Endodermal cell (in vitro differentiated cells): ENCODE measurements at regions not wholly inside any gene's neighbourhood (a gene's known extent, or its start where the extent isn't known, plus 50 kb on each side); places are given as distances from the start of the nearest gene placed in this dataset.

ENCODE experiments used
- DNase-seq: peaks from one replicate; pipeline ENCODE4 v3.0.0-alpha.2; 2017
- H3K27ac ChIP-seq: 2 replicates; pipeline ENCODE4 v1.5.1; 2013; ENCODE audit warnings: mild to moderate bottlenecking, low read depth, low read length, moderate library complexity
- H3K27me3 ChIP-seq: 2 replicates; pipeline ENCODE4 v1.6.1; 2013; ENCODE audit warnings: mild to moderate bottlenecking, low read length, moderate library complexity; ENCODE audit not compliant: insufficient read depth, control insufficient read depth, poor library complexity, severe bottlenecking
- H3K36me3 ChIP-seq: 2 replicates; pipeline ENCODE4 v1.7.0; 2013; ENCODE audit warnings: mild to moderate bottlenecking, low read length, moderate library complexity; ENCODE audit not compliant: control insufficient read depth, insufficient read depth
- H3K4me1 ChIP-seq: one replicate; pipeline ENCODE4 v1.7.0; 2013; ENCODE audit warnings: low read length; ENCODE audit not compliant: control insufficient read depth, insufficient read depth
- H3K4me3 ChIP-seq: 2 replicates; pipeline ENCODE4 v1.5.1; 2013; ENCODE audit warnings: mild to moderate bottlenecking, low read length, moderate library complexity
- H3K9ac ChIP-seq: 2 replicates; pipeline ENCODE4 v1.6.1; 2013; ENCODE audit warnings: mild to moderate bottlenecking, low read length, moderate library complexity; ENCODE audit not compliant: poor library complexity, severe bottlenecking; ENCODE audit errors: extremely low read depth
- H3K9me3 ChIP-seq: 2 replicates; pipeline ENCODE4 v1.6.1; 2013; ENCODE audit warnings: mild to moderate bottlenecking, low read length, moderate library complexity; ENCODE audit not compliant: control insufficient read depth
- H3K27ac Mint-ChIP-seq: 2 replicates; pipeline ENCODE4 v1.8.0; 2020; ENCODE audit warnings: mixed read lengths
- H3K27me3 Mint-ChIP-seq: 2 replicates; pipeline ENCODE4 v1.8.0; 2021; ENCODE audit warnings: mild to moderate bottlenecking, mixed read lengths; ENCODE audit not compliant: insufficient read depth
- H3K36me3 Mint-ChIP-seq: 2 replicates; pipeline ENCODE4 v1.8.0; 2020; ENCODE audit warnings: low read depth, mixed read lengths
- H3K4me1 Mint-ChIP-seq: 2 replicates; pipeline ENCODE4 v1.8.0; 2020; ENCODE audit warnings: mixed read lengths
- H3K4me3 Mint-ChIP-seq: 2 replicates; pipeline ENCODE4 v1.8.0; 2020; ENCODE audit warnings: mild to moderate bottlenecking, moderate library complexity, mixed read lengths
- H3K9me3 Mint-ChIP-seq: 2 replicates; pipeline ENCODE4 v1.8.0; 2020; ENCODE audit warnings: mild to moderate bottlenecking, mixed read lengths
- CTCF ChIP-seq: fragments of 200-600 bp; sonication (generic); conservative IDR thresholded peaks from 2 replicates; pipeline ENCODE4 v1.5.0; 2021; ENCODE audit warnings: antibody characterized with exemption, mild to moderate bottlenecking
- WGBS, 2 experiments: methylation state at CpG; one replicate each; pipeline versions ENCODE4 v1.1.5 to v1.1.7; 2013; ENCODE audit warnings: missing lambda C conversion rate in 2 of 2, mixed read lengths in 1 of 2; ENCODE audit not compliant: insufficient coverage in 1 of 2, insufficient read length in 1 of 2; 5-methylcytosine and 5-hydroxymethylcytosine counted together

- no peak for DNase-seq
- H3K4me3 ChIP-seq = no peak overlapping the region
- Mint-ChIP-seq H3K27ac (no peak overlapping the region), H3K27me3 (peaks cover 47% of the 10 kb centered on the region), H3K4me3 (no peak overlapping the region), H3K9me3 (no peaks in the 10 kb centered on the region), H3K36me3 (no peaks in the 10 kb centered on the region), H3K4me1 (peaks cover 26% of the 10 kb centered on the region)
- no peaks in the 10 kb centered on the region for H3K36me3 ChIP-seq
- peak; percentile 82 for TF ChIP-seq CTCF
- H3K9me3 ChIP-seq = no peaks in the 10 kb centered on the region
- H3K4me1 ChIP-seq = no peaks in the 10 kb centered on the region
- H3K27me3 ChIP-seq = peaks cover 34% of the 10 kb centered on the region
- 44 to 80% methylated on average over 1 to 2 of the region's 2 CpGs for WGBS, 2 experiments
- H3K27ac ChIP-seq = no peak overlapping the region
- H3K9ac ChIP-seq = no peak overlapping the region
Observed at GRCh38 chr18:70450426-70451253, 161.8 kb downstream of the SOCS6 start.

DNA sequence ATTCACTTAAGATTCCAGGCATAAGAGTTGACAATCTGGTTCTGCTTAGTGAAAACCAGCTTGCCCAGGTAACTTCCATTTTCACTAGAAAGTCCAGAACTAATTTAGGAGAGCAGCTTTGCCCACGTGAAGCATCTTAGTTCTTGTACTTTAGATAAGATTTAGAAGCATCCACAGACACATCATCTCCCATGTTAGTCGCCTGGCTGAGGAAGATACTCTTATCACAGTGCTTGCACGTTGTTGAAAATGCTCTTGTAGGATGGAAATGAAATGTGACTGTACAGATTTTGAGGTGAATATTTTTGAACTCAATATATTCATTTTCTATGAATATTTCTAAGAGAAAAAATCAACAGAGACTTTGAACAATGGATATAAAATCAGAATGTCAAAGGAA, 159.7 kb downstream of the SOCS6 start:
- no peak for DNase-seq
- WGBS, 2 experiments = 80 to 92% methylated on average over 1 to 2 of the region's 3 CpGs
- Mint-ChIP-seq H3K36me3 (no peaks in the 10 kb centered on the region), H3K4me1 (peaks cover 20% of the 10 kb centered on the region), H3K27ac (no peak overlapping the region), H3K27me3 (peaks cover 37% of the 10 kb centered on the region), H3K4me3 (no peak overlapping the region), H3K9me3 (peaks cover 10% of the 10 kb centered on the region)
- Histone ChIP-seq H3K4me1 (no peaks in the 10 kb centered on the region), H3K36me3 (no peaks in the 10 kb centered on the region), H3K27me3 (peaks cover 28% of the 10 kb centered on the region), H3K9me3 (peaks cover 10% of the 10 kb centered on the region), H3K27ac (no peak overlapping the region), H3K9ac (no peak overlapping the region), H3K4me3 (no peak overlapping the region)
- no peak for TF ChIP-seq CTCF

DNA sequence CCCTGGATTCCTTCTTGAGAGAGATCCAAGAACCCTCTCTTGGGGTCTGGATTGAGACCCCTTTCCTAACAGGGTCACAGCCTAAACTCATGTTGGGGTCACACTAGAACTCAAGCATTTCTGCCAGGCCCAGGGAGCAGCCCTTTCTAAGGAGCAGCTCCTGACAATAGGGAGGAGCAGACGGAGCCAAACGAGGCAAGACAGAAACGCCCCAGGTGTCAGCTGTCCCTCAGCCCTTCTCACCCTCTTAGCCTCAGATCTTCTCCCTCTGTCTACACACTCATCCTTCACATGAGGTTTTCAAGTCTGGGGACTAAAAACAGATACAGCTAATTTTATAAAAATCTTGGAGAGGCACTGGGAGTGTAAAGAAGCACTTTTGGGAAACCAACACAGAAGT, 157.2 kb downstream of the SOCS6 start:
- no peaks in the 10 kb centered on the region for H3K36me3 Mint-ChIP-seq

More for the DNA sequence above, 157.2 kb downstream of the SOCS6 start:
- no peaks in the 10 kb centered on the region for H3K4me1 Mint-ChIP-seq
- H3K36me3 ChIP-seq = no peaks in the 10 kb centered on the region
- no peak overlapping the region for H3K4me3 ChIP-seq
- no peak for DNase-seq
- no peak overlapping the region for H3K9ac ChIP-seq
- H3K4me1 ChIP-seq = no peaks in the 10 kb centered on the region
- peaks cover 11% of the 10 kb centered on the region for H3K27me3 Mint-ChIP-seq
- H3K9me3 ChIP-seq = peaks cover 34% of the 10 kb centered on the region
- H3K27ac ChIP-seq = no peak overlapping the region
- peaks cover 27% of the 10 kb centered on the region for H3K9me3 Mint-ChIP-seq
- no peak overlapping the region for H3K27ac Mint-ChIP-seq
- no peak overlapping the region for H3K4me3 Mint-ChIP-seq
- TF ChIP-seq CTCF = no peak
- peaks cover 8% of the 10 kb centered on the region for H3K27me3 ChIP-seq
- WGBS, 2 experiments = 93 to 100% methylated on average over 2 to 3 of the region's 3 CpGs
